Spleen (tissue), 7 donors: ENCODE measurements at regions not wholly inside any gene's neighbourhood (a gene's known extent, or its start where the extent isn't known, plus 50 kb on each side); places are given as distances from the start of the nearest gene placed in this dataset.

ENCODE experiments used
- CTCF ChIP-seq, 11 experiments: fragments of 200-600 bp in 7 of 11; fragments of 450-650 bp in 4 of 11; sonication (generic) in 4 of 11; IDR thresholded peaks in 8 of 11; conservative IDR thresholded peaks in 3 of 11; 1 replicate in 7 of 11; 2 replicates in 4 of 11; pipeline versions ENCODE4 v1.4.0 to v1.8.0; 2016 to 2021; ENCODE audit warnings: antibody characterized with exemption in 11 of 11, inconsistent platforms in 4 of 11, mild to moderate bottlenecking in 1 of 11
- POLR2A ChIP-seq, 3 donors: fragments of 450-650 bp; IDR thresholded peaks; one replicate each; pipeline ENCODE4 v1.5.1; 2017; ENCODE audit warnings: antibody characterized with exemption in 3 of 3, mild to moderate bottlenecking in 1 of 3
- donor health status: DM: no; HTN: no; CAD: no; lungs with moderate emphysema.
- donor health status: DM: no; HTN: no; CAD: no.
- donor health status: DM: no; HTN: no; CAD: no.

- TF ChIP-seq CTCF (IDR thresholded peaks at IDR 0.05 in 8 of 11, conservative IDR thresholded peaks at IDR 0.05 in 3 of 11) (no peak), POLR2A (IDR thresholded peaks at IDR 0.05) (no peak)
Measured at GRCh38 chr2:236661762-236662110, 92.1 kb downstream of the ACKR3 start.
